Uterus (tissue), 3 donors: ENCODE measurements at regions not wholly inside any gene's neighbourhood (a gene's known extent, or its start where the extent isn't known, plus 50 kb on each side); places are given as distances from the start of the nearest gene placed in this dataset.

Experiments
- DNase-seq, 2 donors: peaks; one replicate each; pipeline ENCODE4 v3.0.0-alpha.2; 2019 to 2020
- H3K27ac ChIP-seq, 2 donors: fragments of 200-600 bp; sonication (generic); 1 replicate in 1 of 2; 2 replicates in 1 of 2; pipeline ENCODE4 v1.5.1; 2016 to 2018
- H3K27me3 ChIP-seq, 2 donors: fragments of 200-600 bp; sonication (generic); one replicate each; pipeline ENCODE4 v1.5.1; 2018 to 2019; ENCODE audit warnings: control low read depth in 1 of 2
- H3K36me3 ChIP-seq, 2 donors: fragments of 200-600 bp; sonication (generic); one replicate each; pipeline ENCODE4 v1.5.1; 2019; ENCODE audit warnings: control low read depth in 1 of 2
- H3K4me1 ChIP-seq, 2 donors: fragments of 200-600 bp; sonication (generic); one replicate each; pipeline ENCODE4 v1.5.1; 2018 to 2019; ENCODE audit warnings: control low read depth in 1 of 2
- H3K4me3 ChIP-seq, 2 donors: fragments of 200-600 bp; sonication (generic); 1 replicate in 1 of 2; 2 replicates in 1 of 2; pipeline ENCODE4 v1.5.1; 2018 to 2019; ENCODE audit warnings: mild to moderate bottlenecking in 1 of 2
- H3K9me3 ChIP-seq, 2 donors: fragments of 200-600 bp; sonication (generic); one replicate each; pipeline ENCODE4 v1.5.1; 2019; ENCODE audit warnings: control low read depth in 1 of 2
- POLR2A ChIP-seq, 2 donors: fragments of 450-650 bp; IDR thresholded peaks; one replicate each; pipeline ENCODE4 v1.6.1; 2016; ENCODE audit warnings: antibody characterized with exemption in 2 of 2, mild to moderate bottlenecking in 1 of 2, moderate library complexity in 1 of 2
- intact Hi-C: fragments of 100-400 bp; cut with DNase I; formaldehyde crosslinking; loops from one replicate; pipeline ENCODE4 v1.15.1; 2023; ENCODE audit warnings: low total_unique reads
- TF ChIP-seq, protein P1 (sequence below), 4 experiments: fragments of 200-600 bp in 2 of 4; fragments of 450-650 bp in 2 of 4; sonication (generic) in 2 of 4; IDR thresholded peaks; one replicate each; pipeline ENCODE4 v1.5.1; 2016 to 2019; ENCODE audit warnings: antibody characterized with exemption in 4 of 4, mild to moderate bottlenecking in 2 of 4, moderate library complexity in 1 of 4
- donor health status: DM: yes; HTN: yes; CAD: no.

DNA sequence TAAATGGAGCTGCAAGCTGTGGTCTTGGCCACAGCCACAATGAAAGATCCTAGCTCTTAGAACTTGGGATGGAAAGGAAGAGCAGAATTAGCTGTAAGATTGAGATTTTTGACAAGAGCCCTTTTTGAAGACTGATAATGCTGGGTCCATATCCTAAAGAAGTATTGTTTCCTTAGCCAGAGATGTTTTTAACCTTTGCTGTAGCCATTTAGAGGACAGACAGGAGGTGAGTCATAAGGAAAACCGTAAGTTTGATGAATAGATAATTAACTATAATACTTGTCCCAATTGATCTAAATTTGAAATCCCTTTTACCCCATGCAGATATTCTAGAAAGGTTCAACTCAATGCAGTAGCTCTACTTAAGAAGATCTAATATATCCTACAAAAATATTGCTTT, 213.7 kb downstream of the HTR1B start:
- no peaks in the 10 kb centered on the region for H3K4me1 ChIP-seq
- TF ChIP-seq, protein P1, sequence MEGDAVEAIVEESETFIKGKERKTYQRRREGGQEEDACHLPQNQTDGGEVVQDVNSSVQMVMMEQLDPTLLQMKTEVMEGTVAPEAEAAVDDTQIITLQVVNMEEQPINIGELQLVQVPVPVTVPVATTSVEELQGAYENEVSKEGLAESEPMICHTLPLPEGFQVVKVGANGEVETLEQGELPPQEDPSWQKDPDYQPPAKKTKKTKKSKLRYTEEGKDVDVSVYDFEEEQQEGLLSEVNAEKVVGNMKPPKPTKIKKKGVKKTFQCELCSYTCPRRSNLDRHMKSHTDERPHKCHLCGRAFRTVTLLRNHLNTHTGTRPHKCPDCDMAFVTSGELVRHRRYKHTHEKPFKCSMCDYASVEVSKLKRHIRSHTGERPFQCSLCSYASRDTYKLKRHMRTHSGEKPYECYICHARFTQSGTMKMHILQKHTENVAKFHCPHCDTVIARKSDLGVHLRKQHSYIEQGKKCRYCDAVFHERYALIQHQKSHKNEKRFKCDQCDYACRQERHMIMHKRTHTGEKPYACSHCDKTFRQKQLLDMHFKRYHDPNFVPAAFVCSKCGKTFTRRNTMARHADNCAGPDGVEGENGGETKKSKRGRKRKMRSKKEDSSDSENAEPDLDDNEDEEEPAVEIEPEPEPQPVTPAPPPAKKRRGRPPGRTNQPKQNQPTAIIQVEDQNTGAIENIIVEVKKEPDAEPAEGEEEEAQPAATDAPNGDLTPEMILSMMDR (IDR thresholded peaks at IDR 0.05): no peak
- no peak for TF ChIP-seq POLR2A (IDR thresholded peaks at IDR 0.05)
- intact Hi-C loops: no loop called here
- H3K27ac ChIP-seq: no peak overlapping the region
- H3K36me3 ChIP-seq: no peaks in the 10 kb centered on the region
- H3K4me3 ChIP-seq: no peak overlapping the region
- no peak for DNase-seq
- no peaks in the 10 kb centered on the region for H3K9me3 ChIP-seq
- no peaks in the 10 kb centered on the region for H3K27me3 ChIP-seq

DNA sequence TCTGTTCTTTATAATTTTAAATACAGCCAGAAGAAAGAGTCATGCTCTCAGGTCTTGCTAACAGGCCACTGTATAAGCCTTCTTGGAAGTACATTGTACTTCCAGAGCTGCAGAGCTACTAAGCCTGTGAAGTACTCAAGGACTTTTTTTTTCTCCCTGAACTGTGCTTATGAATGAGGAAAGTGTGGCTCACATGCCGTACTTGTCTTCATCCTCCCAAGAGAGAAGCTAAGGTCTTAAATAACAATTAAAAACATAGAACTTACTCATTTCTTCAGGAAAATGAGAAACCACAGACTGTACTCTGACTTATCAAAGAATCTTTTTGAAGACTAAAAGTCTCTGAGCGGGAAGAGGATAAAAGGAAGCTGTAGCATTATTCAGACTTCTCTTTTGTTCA, 218.3 kb downstream of the HTR1B start:
- DNase-seq: no peak
- Histone ChIP-seq H3K9me3 (no peaks in the 10 kb centered on the region), H3K27me3 (no peaks in the 10 kb centered on the region), H3K36me3 (no peaks in the 10 kb centered on the region), H3K4me1 (no peaks in the 10 kb centered on the region), H3K27ac (no peak overlapping the region), H3K4me3 (no peak overlapping the region)
- TF ChIP-seq POLR2A (IDR thresholded peaks at IDR 0.05): no peak
- TF ChIP-seq, protein P1 (IDR thresholded peaks at IDR 0.05): no peak
- intact Hi-C loops: no loop called here

DNA sequence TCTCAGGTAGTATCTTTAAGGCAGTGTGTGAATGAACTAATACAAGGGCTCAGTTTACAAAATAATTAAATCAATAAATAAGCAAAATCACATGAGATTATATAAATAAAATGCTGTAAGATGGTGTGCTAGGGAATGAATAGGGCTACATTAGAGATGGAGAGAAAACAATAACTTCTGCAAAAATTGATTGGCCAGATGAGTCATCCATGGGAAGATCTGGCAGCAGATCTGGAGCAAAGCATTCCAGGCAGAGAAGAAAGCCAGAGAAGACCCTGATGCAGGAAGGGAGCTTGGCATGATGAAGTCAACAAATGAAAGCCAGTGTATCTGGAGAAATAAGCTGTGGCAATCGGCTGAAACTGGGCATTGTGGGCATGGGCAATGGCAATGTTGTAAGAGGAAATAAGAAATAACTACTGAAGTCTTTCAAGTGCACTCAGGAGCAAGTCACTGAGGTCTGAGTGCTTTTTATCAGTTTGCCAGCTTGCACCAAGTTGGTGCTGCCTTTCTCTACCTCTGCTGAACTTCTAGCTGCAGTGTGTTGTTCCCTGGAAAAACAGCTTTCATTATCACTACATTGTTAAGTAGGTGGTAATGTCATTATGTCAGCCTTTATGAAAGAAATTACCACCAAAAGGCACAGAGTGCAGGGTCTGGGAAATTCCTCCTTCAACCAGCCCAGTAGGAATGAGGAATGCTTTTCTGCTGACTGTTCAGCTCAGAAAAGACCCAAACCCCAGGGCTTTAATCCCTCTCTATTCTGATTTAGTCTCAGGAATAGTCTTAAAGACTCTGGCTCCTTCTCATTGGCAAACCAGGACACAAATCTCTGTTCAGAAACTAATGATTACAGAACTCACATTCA, 231.6 kb downstream of the HTR1B start:
- DNase-seq: no peak
- intact Hi-C loops: no loop called here
- H3K4me3 ChIP-seq: no peak overlapping the region
- H3K36me3 ChIP-seq: no peaks in the 10 kb centered on the region
- TF ChIP-seq POLR2A (IDR thresholded peaks at IDR 0.05): no peak
- TF ChIP-seq, protein P1 (IDR thresholded peaks at IDR 0.05): no peak
- H3K9me3 ChIP-seq: no peaks in the 10 kb centered on the region
- no peaks in the 10 kb centered on the region for H3K27me3 ChIP-seq
- H3K27ac ChIP-seq: no peak overlapping the region
- no peaks in the 10 kb centered on the region for H3K4me1 ChIP-seq

DNA sequence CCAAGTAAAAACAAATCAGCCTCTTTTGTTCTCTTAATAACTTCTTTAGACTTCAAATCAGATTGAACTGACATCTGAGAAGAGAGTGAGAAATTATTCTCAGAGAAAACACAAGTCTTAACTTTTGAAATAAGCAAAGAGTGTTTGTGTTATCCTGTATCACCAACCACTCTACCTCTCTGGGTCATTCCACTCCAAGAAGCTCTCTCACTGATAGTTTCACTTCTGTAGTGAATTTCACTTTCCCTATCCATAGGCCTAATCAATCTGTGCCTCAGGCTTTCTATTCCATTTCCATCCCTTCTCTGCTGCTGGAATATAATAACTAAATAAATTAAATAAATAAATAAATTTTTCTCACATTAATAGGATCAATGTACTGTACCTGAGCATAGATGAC, 235.0 kb downstream of the HTR1B start:
- intact Hi-C loops: no loop called here
- H3K27ac ChIP-seq: no peak overlapping the region
- no peaks in the 10 kb centered on the region for H3K27me3 ChIP-seq
- no peaks in the 10 kb centered on the region for H3K9me3 ChIP-seq
- H3K36me3 ChIP-seq: no peaks in the 10 kb centered on the region
- H3K4me3 ChIP-seq: no peak overlapping the region
- no peaks in the 10 kb centered on the region for H3K4me1 ChIP-seq
- no peak for DNase-seq
- TF ChIP-seq POLR2A (IDR thresholded peaks at IDR 0.05): no peak
- TF ChIP-seq, protein P1 (IDR thresholded peaks at IDR 0.05): no peak

DNA sequence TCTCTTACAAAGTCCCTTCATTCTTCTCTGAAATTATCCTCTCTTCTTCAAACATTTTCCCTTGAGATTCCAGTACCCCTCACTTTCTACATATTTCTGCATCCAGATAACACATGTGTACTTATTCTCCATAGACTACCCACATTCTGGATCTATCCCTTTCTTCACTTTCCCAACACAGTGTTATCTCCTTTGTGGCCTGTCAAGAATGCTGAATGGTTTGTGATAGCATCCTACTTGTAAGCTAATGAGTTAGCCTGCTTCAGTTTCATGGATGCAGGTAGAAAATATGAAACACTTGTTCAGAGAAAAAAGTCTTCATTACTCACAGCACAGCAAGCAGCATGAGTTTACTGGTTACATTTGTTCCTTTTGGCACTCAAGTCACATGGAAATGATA, 245.4 kb downstream of the HTR1B start:
- H3K4me1 ChIP-seq: no peaks in the 10 kb centered on the region
- no peak overlapping the region for H3K4me3 ChIP-seq
- intact Hi-C loops: no loop called here
- H3K27me3 ChIP-seq: no peaks in the 10 kb centered on the region
- no peak overlapping the region for H3K27ac ChIP-seq
- TF ChIP-seq, protein P1 (IDR thresholded peaks at IDR 0.05): no peak
- TF ChIP-seq POLR2A (IDR thresholded peaks at IDR 0.05): no peak
- H3K9me3 ChIP-seq: no peaks in the 10 kb centered on the region
- no peaks in the 10 kb centered on the region for H3K36me3 ChIP-seq
- DNase-seq: no peak
